Sciatic nerve (tissue), 2 donors: ENCODE measurements at regions not wholly inside any gene's neighbourhood (a gene's known extent, or its start where the extent isn't known, plus 50 kb on each side); places are given as distances from the start of the nearest gene placed in this dataset.
A peak's percentile ranks its signal among the peaks of the same experiment; 100 is the strongest.

Experiments used
- ATAC-seq: fragments of 200-7000 bp; cut with Tn5 transposase; one replicate; pipeline ENCODE4 v1.9.1; 2020; ENCODE audit warnings: mild to moderate bottlenecking, moderate library complexity
- DNase-seq: peaks from one replicate; pipeline ENCODE4 v3.0.0-alpha.2; 2020; ENCODE audit warnings: low spot score
- intact Hi-C: fragments of 100-400 bp; cut with DNase I; formaldehyde crosslinking; loops from one replicate; pipeline ENCODE4 v1.14.2; 2022
- donor health status: DM: no; HTN: no; CAD: no.
- donor health status: DM: no; HTN: no; CAD: no.

GRCh38 chr10:31081937-31082840 is 50.5 kb upstream of the ZNF438 start:
- DNase-seq (no peak), ATAC-seq (no peak)
- intact Hi-C loops, result no loop called here

DNA sequence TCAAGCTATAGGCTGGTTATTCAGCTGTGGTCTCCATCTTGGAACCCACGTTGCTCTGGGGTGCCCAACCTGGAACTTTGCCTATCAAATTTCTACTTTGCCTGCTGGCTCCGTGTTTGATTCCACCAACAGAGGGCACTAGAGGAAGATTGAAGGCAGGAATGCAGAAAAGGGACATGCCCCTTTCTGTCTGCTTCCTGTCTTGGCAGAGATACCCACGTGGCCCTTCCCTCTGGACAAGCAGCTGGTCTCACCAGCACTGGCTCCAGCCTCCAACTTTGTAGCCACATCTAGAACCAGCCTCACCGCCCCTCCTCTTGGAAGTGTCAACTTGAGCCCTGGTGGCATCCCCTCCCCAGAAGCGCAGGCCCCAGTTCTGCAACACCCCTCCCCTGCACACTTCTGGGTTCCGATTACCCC is 52.1 kb upstream of the ZNF438 start:
- DNase-seq (no peak), ATAC-seq (peak; percentile 26)
- intact Hi-C loops, result no loop called here

GRCh38 chr10:31087011-31087410 is 55.3 kb upstream of the ZNF438 start:
- ATAC-seq (no peak), DNase-seq (no peak)
- intact Hi-C loops, result no loop called here

GRCh38 chr10:31087851-31088250 is 56.2 kb upstream of the ZNF438 start:
- intact Hi-C loops, result no loop called here
- DNase-seq (no peak), ATAC-seq (no peak)

DNA sequence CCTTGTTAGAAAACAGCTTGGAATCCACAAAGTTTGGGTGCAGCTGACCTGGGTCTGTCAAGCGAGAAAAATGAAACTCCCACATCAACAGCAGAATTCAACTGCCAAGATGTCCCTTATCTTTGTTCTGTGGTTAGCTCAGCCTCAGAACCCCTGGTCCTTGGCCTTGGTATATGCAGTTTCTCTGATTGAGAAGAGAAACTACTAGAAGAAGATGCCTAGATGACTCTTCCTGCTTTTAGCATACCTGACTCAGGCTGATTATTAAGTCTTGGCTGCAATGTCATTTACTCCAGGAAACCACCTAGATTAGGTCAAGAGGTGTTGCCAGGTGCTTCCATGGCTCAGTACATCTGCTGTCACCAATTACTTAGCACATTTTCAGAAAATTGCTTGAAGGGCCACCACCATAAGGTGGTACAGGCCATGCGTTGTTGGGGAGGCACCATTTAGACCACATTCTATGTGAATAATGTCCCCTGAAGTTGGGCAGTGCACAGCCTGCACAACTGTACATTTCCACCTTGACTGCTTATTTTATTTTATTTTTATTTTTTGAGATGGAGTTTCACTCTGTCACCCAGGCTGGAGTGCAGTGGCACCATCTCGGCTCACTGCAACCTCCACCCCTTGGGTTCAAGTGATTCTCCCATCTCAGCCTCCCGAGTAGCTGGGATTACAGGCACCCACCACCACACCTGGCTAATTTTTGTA is 59.4 kb upstream of the ZNF438 start:
- DNase-seq (no peak), ATAC-seq (no peak)
- intact Hi-C loops, result no loop called here

- DNase-seq, result no peak
- no peak for ATAC-seq
Measured at GRCh38 chr10:31095677-31096560, 64.3 kb upstream of the ZNF438 start.

DNA sequence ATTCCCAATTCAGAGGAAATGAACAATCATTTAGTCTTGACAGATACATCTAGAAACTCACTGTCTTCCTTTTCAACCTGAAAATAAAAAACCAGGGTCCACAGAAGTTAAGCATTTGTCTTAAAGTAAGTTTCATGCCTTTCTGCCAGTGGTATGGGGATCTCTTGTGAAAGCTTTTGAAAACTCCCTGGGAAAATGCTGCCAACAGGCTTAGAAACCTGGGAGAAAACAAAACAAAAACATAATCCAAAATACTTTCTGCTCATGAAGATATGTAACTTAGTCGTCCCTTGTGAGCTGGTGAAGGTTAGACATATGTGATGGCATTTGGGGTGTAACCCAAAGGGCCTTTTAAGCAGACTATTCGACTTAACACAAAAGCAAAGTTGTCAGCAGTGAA is 66.4 kb upstream of the ZNF438 start:
- ATAC-seq, result peak; percentile 10
- no peak for DNase-seq
- intact Hi-C loops, result no loop called here

More at GRCh38 chr10:31095677-31096560, 64.3 kb upstream of the ZNF438 start:
- intact Hi-C loops, result no loop called here

GRCh38 chr10:31099094-31099493 is 67.4 kb upstream of the ZNF438 start:
- intact Hi-C loops, result no loop called here
- no peak for DNase-seq
- no peak for ATAC-seq

- DNase-seq (no peak), ATAC-seq (no peak)
- intact Hi-C loops, result no loop called here
Measured at GRCh38 chr10:31099664-31100063, 68.0 kb upstream of the ZNF438 start.

GRCh38 chr10:31100115-31100601 is 68.5 kb upstream of the ZNF438 start:
- intact Hi-C loops, result no loop called here
- DNase-seq, result no peak
- no peak for ATAC-seq

DNA sequence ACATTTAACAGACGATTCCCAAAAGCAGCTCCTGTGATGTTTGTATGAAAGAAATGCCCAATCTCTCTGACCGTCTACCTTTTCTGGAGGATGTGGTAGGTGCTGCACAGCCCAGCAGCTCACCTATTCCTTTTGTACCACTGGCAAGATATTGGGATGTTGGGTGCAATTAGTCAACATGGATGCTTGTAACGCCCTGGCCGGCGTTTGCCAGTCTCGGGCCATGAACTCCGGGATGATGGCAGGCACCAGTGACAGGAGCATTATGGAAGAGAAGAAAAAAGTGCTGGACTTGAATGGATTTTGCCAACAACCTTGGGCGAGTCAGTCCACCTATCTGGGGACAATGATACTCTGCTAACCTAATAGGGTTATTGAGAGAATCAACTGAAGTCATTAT is 69.0 kb upstream of the ZNF438 start:
- DNase-seq (no peak), ATAC-seq (no peak)
- intact Hi-C loops, result no loop called here

- no peak for DNase-seq
- no peak for ATAC-seq
- intact Hi-C loops, result no loop called here
Measured at GRCh38 chr10:31101123-31101522, 69.5 kb upstream of the ZNF438 start.

DNA sequence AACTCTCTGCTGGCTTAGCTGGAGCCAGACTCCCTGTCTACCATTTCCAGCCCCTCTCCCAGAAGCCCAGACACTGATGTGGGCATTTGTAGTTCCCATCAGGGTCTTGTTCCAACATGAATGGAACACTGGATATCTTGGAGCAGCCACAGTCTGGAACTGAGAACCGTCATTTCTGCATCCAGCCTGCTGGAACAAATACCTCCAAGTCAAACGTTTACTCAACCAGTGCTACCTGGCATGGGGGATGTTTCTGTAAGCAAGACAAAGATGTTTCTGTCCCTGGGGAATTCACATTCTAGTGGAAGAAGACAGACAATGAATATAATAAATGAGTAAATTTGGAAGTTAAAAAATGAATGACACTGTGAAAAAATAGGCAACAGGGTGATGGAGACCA is 70.8 kb upstream of the ZNF438 start:
- intact Hi-C loops, result no loop called here
- no peak for DNase-seq
- ATAC-seq, result no peak

- no peak for DNase-seq
- no peak for ATAC-seq
- intact Hi-C loops, result no loop called here
Measured at GRCh38 chr10:31103112-31103511, 71.4 kb upstream of the ZNF438 start.

- ATAC-seq, result no peak
- DNase-seq, result no peak
- intact Hi-C loops, result no loop called here
Measured at GRCh38 chr10:31112961-31113360, 81.3 kb upstream of the ZNF438 start.

GRCh38 chr10:31116226-31116625 is 84.6 kb upstream of the ZNF438 start:
- DNase-seq (no peak), ATAC-seq (no peak)
- intact Hi-C loops, result no loop called here

- DNase-seq, result no peak
- intact Hi-C loops, result no loop called here
- ATAC-seq, result no peak
Measured at GRCh38 chr10:31118556-31118955, 86.9 kb upstream of the ZNF438 start.

- intact Hi-C loops, result no loop called here
- ATAC-seq, result no peak
- no peak for DNase-seq
Measured at GRCh38 chr10:31120392-31120791, 88.7 kb upstream of the ZNF438 start.

DNA sequence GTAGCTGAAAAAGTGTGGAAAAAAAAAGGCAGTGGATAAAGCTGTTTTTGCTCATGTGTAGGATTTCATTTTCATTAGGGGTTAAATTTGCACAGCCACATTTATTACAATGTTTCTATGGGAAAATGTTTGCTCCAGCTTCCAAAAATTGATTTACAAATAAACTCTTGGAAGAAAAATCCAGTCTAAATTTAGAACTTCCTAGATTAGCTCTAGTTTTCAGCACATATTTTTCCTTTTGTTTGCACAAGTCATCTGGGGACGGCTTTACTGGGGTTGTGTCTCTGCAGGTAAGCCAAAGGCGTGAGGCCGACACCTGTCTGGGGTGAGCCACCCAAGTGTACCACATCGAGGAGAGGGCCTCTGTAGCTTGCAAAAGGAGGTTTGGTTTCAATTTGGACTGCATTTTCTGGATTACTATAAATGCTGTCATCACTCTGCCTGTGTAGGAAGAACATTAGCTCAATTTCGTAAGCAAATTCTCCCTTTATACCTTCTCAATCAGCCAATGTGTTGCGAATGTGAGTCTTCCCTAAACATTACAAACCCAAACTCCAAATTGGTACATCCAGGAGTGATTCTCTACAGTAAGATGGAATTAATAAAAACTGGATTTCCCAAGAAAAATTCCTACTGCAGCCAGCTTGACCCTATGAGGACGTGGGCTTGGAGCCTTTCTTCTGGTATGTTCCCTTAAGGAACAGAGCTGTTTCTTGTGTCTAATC is 89.5 kb upstream of the ZNF438 start:
- intact Hi-C loops, result no loop called here
- ATAC-seq, result peak; percentile 31

More for the DNA sequence above, 89.5 kb upstream of the ZNF438 start:
- DNase-seq, result no peak
